ENCODE measurements at regions not wholly inside any gene's neighbourhood (a gene's known extent, or its start where the extent isn't known, plus 50 kb on each side); places are given as distances from the start of the nearest gene placed in this dataset.

DNA sequence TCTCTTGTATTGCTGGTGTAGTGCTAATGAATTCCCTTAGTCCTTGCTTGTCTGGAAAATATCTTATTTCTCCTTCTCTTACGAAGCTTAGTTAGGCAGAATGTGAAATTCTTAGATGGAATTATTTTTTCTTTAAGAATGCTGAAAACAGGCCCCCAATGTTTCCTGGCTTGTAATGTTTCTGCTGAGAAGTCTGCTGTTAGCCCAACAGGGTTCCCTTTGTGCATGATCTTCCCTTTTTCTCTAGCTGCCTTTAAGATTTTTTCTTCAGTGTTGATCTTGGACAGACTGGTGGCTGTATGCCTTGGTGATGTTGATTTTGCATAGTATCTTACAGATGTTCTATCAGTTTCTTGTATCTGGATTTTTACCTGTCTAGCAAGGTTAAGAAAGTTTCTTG is 191.3 kb upstream of the DMRTA1 start:
- DNase-seq (ENCODE audit: low read depth) = no peak
- no peak overlapping the region for H3K4me3 ChIP-seq (ENCODE audit: low read depth, low read length)
- TF ChIP-seq, protein P1, sequence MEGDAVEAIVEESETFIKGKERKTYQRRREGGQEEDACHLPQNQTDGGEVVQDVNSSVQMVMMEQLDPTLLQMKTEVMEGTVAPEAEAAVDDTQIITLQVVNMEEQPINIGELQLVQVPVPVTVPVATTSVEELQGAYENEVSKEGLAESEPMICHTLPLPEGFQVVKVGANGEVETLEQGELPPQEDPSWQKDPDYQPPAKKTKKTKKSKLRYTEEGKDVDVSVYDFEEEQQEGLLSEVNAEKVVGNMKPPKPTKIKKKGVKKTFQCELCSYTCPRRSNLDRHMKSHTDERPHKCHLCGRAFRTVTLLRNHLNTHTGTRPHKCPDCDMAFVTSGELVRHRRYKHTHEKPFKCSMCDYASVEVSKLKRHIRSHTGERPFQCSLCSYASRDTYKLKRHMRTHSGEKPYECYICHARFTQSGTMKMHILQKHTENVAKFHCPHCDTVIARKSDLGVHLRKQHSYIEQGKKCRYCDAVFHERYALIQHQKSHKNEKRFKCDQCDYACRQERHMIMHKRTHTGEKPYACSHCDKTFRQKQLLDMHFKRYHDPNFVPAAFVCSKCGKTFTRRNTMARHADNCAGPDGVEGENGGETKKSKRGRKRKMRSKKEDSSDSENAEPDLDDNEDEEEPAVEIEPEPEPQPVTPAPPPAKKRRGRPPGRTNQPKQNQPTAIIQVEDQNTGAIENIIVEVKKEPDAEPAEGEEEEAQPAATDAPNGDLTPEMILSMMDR (IDR thresholded peaks at IDR 0.05; ENCODE audit: insufficient read depth, low read depth, low read length, missing control alignments) = no peak

DNA sequence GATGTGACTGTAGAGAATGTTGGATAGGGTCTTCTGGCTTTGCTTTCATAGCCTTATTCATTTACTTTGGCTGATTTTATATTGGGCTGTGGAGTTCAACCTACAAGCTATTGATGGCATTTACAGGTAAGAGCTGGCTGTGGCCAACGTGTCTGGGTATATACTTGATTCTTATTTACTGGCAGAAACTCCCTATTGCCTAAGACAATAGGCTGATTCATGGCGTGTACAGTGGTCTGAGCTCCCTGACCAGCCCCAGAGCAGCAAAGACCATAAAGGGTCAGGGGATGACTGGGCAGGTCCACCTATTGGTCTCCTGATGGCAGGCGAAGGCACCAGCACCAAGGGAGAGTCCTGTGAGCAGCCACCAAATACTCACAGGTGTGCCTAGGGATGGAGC is 190.2 kb upstream of the DMRTA1 start:
- TF ChIP-seq, protein P1 (IDR thresholded peaks at IDR 0.05; ENCODE audit: insufficient read depth, low read depth, low read length, missing control alignments) = no peak

DNA sequence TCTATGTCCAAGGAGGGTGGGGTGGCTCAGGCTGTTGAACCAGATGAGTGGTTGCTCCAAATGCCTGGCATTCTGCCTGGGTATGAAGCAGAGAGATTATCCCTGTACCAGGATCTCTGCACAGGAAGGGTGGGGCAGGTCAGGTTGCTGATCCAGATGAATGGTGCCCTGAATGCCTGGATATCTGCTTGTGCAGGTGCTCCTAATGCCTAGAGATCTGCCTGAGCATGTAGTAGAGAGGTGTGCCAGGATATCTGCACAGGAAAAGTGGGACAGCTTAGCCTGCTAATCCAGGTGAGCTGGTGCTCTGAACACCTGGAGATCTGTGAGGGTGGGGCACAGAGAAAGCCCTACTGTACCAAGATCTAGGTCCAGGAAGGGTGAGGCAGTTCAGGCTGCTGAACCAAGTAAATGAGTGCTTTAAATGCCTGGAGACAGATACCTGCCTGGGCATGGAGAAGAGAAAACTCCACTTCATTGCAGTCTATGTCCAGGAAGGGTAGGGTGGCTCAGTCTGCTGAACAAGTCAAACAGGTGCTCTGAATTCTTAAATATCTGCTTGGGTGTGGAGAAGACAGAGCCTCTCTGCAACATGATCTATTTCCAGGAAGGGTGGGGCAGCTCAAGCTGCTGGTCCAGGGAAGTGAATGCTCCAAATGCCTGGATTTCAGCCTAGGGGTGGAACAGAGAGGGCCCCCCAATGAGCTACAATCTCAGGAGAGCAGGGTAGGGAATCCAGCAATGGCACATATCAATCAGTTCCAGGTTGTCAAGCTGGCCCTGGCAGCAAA is 189.4 kb upstream of the DMRTA1 start:
- TF ChIP-seq, protein P1 (IDR thresholded peaks at IDR 0.05; ENCODE audit: insufficient read depth, low read depth, low read length, missing control alignments) = no peak
- DNase-seq (ENCODE audit: low read depth) = no peak
- H3K4me3 ChIP-seq (ENCODE audit: low read depth, low read length) = no peak overlapping the region

More for the DNA sequence above, 190.2 kb upstream of the DMRTA1 start:
- H3K4me3 ChIP-seq (ENCODE audit: low read depth, low read length) = no peak overlapping the region
- DNase-seq (ENCODE audit: low read depth) = no peak

DNA sequence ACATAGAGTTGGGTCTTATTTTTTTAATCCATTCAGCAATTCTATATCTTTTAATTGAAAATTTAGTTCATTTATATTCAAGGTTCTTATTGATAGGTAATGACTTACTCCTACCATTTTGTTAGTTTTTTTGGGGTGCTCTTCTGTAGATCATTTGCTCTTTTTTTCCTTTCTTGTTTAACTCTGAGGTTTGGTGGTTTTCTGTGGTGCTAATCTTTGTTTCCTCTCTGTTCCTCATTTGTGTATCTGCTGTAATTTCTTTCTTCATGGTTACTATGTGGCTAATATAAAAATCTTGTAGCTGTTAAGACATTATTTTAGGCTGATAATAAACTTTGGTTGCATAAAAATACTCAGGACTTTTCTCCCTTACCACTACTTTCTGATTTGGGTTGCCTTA is 181.6 kb upstream of the DMRTA1 start:
- TF ChIP-seq, protein P1 (IDR thresholded peaks at IDR 0.05; ENCODE audit: insufficient read depth, low read depth, low read length, missing control alignments) = no peak
- no peak for DNase-seq (ENCODE audit: low read depth)
- H3K4me3 ChIP-seq (ENCODE audit: low read depth, low read length) = no peak overlapping the region

DNA sequence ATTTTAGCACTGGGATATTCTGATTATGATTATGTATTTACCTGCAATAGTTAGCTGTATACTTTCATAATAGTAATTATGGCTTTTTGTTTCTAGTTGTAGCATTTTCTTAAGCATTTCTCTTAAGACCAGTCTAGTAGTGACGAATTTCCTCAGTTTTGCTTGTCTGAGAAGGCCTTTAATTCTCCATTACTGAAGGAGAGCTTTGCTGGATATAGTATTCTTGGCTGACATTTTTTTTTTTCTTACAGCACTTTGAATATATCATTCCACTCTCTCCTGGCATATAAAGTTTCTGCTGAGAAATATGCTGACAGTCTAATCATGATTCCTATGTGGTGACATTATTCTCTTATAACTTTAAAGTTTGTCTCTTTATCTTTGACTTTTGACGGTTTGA is 181.1 kb upstream of the DMRTA1 start:
- DNase-seq (ENCODE audit: low read depth) = no peak
- no peak overlapping the region for H3K4me3 ChIP-seq (ENCODE audit: low read depth, low read length)
- TF ChIP-seq, protein P1 (IDR thresholded peaks at IDR 0.05; ENCODE audit: insufficient read depth, low read depth, low read length, missing control alignments) = no peak

DNA sequence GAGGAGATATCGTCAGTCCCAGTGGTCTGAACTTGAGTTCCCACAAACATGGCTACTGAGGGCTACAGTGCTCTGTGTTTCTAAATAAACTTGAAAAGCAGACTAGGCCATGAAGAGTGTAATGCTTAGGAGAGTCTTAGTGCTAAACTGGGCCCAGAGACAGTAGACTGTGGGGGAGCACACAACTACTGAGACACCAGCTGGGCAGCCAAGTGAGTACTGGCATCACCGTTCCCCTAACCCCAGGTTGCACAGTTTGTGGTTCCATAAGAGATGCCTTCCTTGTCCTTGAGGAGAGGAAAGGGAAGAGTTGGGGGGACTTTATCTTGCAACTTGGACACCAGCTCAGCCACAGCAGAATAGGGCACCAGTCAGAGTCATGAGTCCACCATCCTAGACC is 172.1 kb upstream of the DMRTA1 start:
- TF ChIP-seq, protein P1 (IDR thresholded peaks at IDR 0.05; ENCODE audit: insufficient read depth, low read depth, low read length, missing control alignments) = no peak
- no peak for DNase-seq (ENCODE audit: low read depth)
- H3K4me3 ChIP-seq (ENCODE audit: low read depth, low read length) = no peak overlapping the region

DNA sequence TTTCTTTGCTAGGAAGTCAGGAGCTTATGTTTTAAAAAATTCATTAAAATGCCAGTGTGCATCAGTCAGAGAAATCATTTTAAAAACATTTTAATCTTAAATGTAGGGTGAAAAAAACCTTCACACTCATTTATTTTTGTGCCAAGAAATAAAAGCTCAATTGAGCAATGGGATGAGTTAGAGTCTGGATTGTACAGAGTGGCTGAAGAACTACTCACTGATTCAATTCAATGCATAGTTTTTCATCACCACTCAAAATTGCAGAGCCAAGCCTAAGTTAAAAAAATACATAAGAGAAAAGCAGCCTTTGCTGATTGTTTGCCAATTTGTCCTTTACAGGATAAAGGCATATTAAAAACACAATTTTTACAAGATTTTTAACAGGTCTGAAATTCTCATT is 168.2 kb upstream of the DMRTA1 start:
- DNase-seq (ENCODE audit: low read depth) = no peak
- TF ChIP-seq, protein P1 (IDR thresholded peaks at IDR 0.05; ENCODE audit: insufficient read depth, low read depth, low read length, missing control alignments) = no peak
- H3K4me3 ChIP-seq (ENCODE audit: low read depth, low read length) = no peak overlapping the region
